ENCODE measurements at regions not wholly inside any gene's neighbourhood (a gene's known extent, or its start where the extent isn't known, plus 50 kb on each side); places are given as distances from the start of the nearest gene placed in this dataset.

DNA sequence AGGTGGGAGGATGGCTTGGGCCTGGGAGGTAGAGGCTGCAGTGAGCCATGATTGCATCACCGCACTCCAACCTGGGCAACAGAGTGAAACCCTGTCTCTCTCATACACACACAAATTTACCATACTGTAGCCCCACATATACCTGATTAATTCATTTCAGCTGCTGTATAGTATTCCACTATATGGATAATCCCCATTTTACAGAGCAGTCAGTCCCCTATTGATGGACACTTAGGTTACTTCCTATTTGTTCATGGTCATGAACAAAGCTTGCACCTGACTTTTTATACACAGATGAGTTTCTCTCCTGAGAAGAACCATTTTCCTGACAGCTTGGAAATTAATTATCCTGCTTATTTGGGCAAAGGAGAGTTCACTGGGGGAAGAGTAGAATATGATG lies 59.2 kb downstream of the EMX2 start:
- no peak for DNase-seq (ENCODE audit: low read depth, low spot score)
- Histone ChIP-seq H3K4me3 (ENCODE audit: low read depth, low read length) (no peak overlapping the region), H3K27ac (ENCODE audit: low read depth, low read length) (no peak overlapping the region), H3K27me3 (ENCODE audit: control insufficient read depth, insufficient read depth, low read length) (no peaks in the 10 kb centered on the region), H3K9me3 (ENCODE audit: control insufficient read depth, insufficient read depth, low read length) (peaks cover 22% of the 10 kb centered on the region)
- POLR2A ChIA-PET, result no interaction called here
- no peak for TF ChIP-seq CTCF (IDR thresholded peaks at IDR 0.05; ENCODE audit: low read depth, low read length)
- CTCF ChIA-PET, result no interaction called here

DNA sequence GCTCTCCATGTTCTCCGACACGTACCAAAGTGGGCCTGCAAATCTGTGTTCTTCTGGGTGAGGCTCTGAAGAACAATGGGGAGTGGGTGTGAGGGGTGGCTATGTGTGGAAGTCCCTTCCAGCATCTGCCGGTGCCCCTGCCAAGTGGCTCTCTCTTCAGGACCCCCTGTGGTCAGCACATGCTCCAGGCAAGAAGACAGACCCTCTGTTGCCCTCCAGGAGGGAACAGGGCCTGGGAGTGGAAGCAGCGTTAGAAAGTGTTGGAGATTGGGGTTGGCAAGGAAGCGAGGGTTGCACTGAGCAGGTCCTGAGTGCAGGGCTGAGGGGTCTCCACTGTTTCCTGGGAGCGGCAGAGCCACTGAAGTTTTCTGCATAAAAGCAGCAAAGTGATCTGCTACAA lies 60.5 kb downstream of the EMX2 start:
- Histone ChIP-seq H3K9me3 (ENCODE audit: control insufficient read depth, insufficient read depth, low read length) (peaks cover 23% of the 10 kb centered on the region), H3K27me3 (ENCODE audit: control insufficient read depth, insufficient read depth, low read length) (no peaks in the 10 kb centered on the region), H3K4me3 (ENCODE audit: low read depth, low read length) (no peak overlapping the region), H3K27ac (ENCODE audit: low read depth, low read length) (no peak overlapping the region)
- ChIA-PET CTCF (no interaction called here), POLR2A (no interaction called here)
- DNase-seq (ENCODE audit: low read depth, low spot score), result no peak
- TF ChIP-seq CTCF (IDR thresholded peaks at IDR 0.05; ENCODE audit: low read depth, low read length), result no peak

- ChIA-PET CTCF (no interaction called here), POLR2A (no interaction called here)
- H3K27me3 ChIP-seq (ENCODE audit: control insufficient read depth, insufficient read depth, low read length), result no peaks in the 10 kb centered on the region
Measured at GRCh38 chr10:117603726-117604125, 61.2 kb downstream of the EMX2 start.

DNA sequence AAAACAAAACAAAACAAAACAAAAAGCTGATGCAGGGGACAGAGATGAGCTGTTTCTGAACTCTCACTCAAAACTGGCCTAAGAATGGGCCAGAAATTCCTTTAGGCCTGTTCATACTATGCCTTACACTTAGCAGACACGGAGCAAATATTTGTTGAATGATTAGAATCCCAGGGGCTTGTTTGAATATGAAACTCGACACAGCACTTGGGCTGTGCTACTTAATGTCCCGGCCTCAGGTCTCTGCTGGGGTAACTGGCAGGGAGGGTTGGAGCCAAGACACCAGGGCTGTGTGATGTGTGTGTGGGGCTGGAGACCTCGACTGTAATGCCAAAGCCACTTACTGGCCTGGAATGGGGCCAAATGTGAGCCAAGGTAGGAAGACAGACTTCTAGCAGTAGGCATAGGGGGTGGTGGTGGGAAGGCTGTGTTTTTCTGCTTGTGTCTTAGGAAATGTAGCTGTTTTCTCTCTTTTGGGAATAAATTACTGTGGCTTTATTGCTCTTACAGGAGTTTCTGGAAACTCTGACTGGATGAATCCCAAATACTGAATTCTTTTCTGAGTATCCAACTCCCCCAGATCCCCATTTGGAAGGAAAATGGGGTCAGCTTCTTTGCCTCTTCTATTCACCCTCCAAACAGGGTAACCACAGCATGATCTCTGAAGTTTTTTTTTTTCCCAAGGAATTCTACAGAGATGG lies 66.7 kb downstream of the EMX2 start:
- no peak for DNase-seq (ENCODE audit: low read depth, low spot score)
- no peak for TF ChIP-seq CTCF (IDR thresholded peaks at IDR 0.05; ENCODE audit: low read depth, low read length)
- Histone ChIP-seq H3K9me3 (ENCODE audit: control insufficient read depth, insufficient read depth, low read length) (peaks cover 13% of the 10 kb centered on the region), H3K4me3 (ENCODE audit: low read depth, low read length) (no peak overlapping the region), H3K27ac (ENCODE audit: low read depth, low read length) (no peak overlapping the region), H3K27me3 (ENCODE audit: control insufficient read depth, insufficient read depth, low read length) (no peaks in the 10 kb centered on the region)
- ChIA-PET CTCF (no interaction called here), POLR2A (no interaction called here)

More at GRCh38 chr10:117603726-117604125, 61.2 kb downstream of the EMX2 start:
- TF ChIP-seq CTCF (IDR thresholded peaks at IDR 0.05; ENCODE audit: low read depth, low read length), result no peak
- Histone ChIP-seq H3K4me3 (ENCODE audit: low read depth, low read length) (no peak overlapping the region), H3K27ac (ENCODE audit: low read depth, low read length) (no peak overlapping the region), H3K9me3 (ENCODE audit: control insufficient read depth, insufficient read depth, low read length) (peaks cover 23% of the 10 kb centered on the region)
- no peak for DNase-seq (ENCODE audit: low read depth, low spot score)

DNA sequence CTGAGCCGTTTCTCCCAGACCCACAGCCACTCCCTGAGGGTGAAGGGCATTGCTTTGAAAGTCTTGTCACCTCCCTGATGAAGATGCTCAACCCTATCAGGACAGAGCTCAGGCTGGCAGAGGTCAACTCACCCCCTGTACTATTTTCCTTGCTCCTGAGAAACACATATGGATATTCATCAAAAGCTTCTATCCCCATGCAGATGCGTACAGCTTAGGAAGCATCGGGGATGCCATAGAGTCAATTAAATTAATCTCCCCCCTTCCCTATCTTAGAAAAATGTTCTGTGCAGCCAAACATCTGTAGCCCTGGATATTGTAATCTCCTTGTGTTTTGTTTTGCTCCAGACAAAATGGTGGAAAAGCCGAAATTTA lies 67.2 kb downstream of the EMX2 start:
- ChIA-PET POLR2A (no interaction called here), CTCF (no interaction called here)
- no peak for DNase-seq (ENCODE audit: low read depth, low spot score)
- TF ChIP-seq CTCF (IDR thresholded peaks at IDR 0.05; ENCODE audit: low read depth, low read length), result no peak
- H3K4me3 ChIP-seq (ENCODE audit: low read depth, low read length), result no peak overlapping the region
- H3K27ac ChIP-seq (ENCODE audit: low read depth, low read length), result no peak overlapping the region
- peaks cover 9% of the 10 kb centered on the region for H3K9me3 ChIP-seq (ENCODE audit: control insufficient read depth, insufficient read depth, low read length)
- H3K27me3 ChIP-seq (ENCODE audit: control insufficient read depth, insufficient read depth, low read length), result no peaks in the 10 kb centered on the region

Measured in AG04450 (cell line).